Fibroblast of peridontal ligament (primary cell): ENCODE measurements at regions not wholly inside any gene's neighbourhood (a gene's known extent, or its start where the extent isn't known, plus 50 kb on each side); places are given as distances from the start of the nearest gene placed in this dataset.
"Not testable (repeated sequence)": the region's sequence is repeated elsewhere in the genome, so short reads cannot be mapped to it uniquely, and the experiment has no call there.

ENCODE experiments used
- DNase-seq: peaks from one replicate; pipeline ENCODE4 v3.0.0-alpha.2; 2010; ENCODE audit errors: extremely low read depth

DNA sequence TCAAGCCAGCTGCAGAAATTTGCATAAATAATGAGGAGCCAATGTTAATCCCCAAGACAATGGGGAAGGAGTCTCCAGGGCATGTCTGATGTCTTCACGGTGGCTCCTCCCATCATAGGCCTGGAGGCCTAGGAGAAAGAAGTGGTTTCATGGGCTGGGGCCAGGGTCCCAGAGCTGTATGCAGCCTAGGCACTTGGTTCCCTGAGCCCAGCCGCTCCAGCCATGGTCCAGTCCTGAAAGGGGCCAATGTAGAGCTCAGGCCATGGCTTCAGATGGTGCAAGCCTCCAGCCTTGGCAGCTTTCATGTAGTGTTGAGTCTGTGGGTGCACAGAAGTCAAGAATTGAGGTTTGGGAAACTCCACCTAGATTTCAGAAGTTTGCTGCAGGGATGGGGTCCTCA is 628.2 kb upstream of the GRIA3 start:
- no peak for DNase-seq

DNA sequence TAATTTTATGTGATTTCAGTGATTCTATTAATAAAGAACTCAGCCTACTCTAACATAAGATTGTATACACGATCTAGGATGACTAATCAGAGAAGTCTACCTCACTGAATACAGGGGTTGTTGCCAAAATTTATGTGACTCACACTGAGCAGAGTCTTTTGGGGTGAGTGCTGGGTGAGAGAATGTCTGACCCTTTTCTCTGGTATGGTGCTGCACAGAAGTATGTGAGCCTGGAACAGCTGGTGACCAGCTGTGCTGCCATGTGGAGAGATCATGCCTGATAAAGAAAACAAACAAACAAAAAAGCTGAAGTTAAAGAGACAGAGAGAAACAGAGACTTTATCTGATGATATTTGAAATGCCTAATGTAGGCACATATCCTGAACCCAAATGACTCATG is 618.1 kb upstream of the GRIA3 start:
- peak; percentile 98 for DNase-seq

DNA sequence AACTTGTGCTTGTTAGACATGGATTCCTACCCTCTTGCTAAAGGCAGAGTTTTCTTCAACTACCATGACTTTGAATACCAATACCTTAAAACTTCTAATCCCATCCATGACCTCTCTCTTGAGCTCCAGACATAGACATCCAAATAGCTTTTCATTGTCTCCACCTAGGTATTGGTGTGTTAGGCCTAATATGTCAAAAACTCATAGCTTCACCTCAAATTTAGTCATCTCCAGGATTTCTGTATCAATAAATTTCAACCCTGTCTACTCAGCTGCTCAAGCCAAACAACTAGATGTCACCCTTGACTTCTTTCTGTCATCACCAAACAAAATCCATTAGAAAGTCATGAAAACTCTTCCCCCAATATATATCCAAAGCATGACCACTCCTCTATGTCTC is 617.7 kb upstream of the GRIA3 start:
- DNase-seq, result no peak

DNA sequence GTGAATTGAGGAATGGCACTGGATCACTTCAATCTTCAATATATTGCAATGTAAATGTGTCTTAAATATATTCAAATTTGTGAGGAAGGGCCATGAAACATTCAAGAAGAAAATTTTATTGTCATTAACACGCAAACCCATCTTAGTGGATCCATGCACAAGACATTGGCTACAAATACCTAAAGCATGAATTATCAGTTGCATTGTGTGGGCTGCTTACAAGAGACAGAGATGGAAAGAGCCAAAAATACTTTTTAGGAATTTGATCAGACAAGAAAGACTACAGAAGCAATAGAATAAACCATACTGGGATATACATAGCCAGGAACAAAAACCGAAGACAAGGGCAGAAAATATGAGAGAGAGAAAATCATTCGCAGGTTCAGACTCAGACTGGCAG is 616.2 kb upstream of the GRIA3 start:
- peak; percentile 5 for DNase-seq

DNA sequence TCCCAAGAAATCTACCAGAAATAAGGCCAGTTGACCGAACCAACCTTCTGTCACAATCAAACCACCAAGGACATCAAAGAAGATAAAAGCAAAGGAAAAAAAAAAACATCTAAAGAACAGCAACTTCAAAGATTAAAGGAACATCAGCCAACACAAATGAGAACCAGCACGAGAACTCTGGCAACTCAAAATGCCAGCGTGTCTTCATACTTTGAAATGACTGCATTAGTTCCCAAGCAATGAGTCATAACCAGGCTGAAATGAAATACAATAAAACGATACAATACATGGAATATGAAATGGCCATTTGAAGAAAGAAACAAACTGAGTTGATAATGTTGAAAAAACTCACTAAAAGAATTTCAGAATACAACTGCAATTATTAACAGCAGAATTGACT is 611.6 kb upstream of the GRIA3 start:
- DNase-seq, result peak; percentile 77

DNA sequence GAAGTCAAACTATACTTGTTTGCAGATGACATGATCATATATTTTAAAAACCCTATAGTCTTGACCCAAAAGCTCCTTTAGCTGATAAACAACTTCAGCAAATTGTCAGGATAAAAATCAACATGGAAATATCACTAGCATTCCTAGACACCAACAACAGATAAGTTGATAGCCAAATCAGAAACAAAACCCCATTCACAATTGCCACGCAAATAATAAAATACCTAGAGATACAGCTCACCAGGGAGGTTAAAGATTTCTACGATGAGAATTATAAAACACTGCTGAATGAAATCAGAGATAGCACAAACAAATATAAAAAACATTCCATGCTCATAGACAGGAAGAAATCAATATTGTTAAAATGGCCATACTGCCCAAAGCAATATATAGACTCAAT is 605.0 kb upstream of the GRIA3 start:
- no peak for DNase-seq

DNA sequence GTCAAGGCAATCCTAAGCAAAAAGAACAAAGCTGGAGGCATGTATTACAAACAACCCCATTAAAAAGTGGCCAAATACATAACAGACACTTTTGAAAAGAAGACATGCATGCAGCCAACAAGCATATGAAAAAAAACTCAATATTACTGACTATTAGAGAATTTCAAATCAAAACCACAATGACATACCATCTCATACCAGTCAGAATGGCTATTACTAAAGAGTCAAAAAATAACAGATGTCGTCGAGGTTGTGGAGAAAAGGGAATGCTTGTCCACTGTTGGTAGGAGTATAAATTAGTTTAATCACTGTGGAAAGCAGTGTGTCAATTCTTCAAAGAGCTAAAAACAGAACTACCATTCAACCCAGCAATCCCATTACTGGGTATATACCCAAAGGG is 604.6 kb upstream of the GRIA3 start:
- peak; percentile 35 for DNase-seq

DNA sequence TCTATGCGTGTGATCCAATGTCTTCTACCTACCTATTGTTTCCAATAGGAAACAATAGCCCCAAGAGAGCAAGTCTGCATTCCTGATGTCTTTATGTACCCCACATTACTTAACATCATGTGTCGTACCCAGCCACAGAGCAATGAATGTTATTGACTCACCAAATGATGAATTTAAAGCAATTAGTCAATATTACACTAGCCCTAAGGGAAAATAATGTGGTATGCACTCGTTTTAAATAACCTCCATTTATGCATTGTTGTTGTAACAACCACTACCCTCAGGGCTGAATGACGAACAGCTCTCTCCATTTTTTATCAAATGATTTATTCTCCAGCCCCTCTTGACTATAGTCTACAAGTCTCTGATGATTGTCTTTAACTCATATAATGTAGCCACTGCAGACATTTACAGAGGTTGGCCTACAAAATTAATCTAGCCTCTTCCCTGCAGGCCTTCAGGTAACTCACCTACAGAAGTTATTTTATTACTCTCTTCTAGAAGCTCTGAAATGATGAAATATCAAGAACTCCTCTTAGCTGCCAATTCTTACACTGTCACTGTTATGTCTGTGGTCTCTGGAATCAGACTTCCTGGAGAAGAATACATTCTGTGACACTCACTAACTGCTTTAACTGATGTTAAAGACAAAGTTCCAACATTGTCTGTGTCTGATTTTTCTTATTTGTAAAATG is 601.7 kb upstream of the GRIA3 start:
- no peak for DNase-seq

DNA sequence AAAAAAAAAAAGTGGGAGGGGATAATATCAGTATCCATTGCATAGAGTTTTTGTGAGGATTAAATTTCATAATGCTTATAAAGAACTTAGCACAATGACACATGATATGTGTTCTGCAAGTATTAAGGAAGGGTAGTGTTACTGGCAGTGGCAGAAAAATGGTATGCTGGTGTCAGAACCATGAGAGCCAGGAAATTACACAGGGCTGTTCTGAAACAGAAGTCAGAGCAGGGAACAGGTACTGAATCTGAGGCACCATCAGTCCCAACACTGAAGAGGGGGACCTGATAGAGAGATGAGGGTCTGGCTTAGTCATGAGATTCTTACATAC is 601.1 kb upstream of the GRIA3 start:
- no peak for DNase-seq

DNA sequence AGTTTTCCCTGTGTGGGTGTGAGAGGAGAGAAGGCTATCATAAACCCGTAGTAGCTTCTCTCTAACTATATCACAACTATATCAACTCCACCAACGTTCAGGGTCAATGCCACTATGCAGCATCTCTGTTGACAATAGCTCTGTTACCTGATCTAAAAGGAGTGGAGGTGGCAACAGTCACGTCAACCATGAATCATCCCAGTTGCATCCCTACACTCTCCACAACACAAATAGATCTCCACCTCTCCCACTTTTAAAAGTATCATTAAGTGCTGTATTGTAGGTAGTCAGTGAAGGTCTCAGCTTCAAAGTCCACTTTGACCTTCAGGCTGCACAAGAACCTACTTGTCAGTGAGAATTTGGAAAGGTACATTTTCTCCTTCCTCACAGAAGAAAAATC is 600.5 kb upstream of the GRIA3 start:
- DNase-seq, result no peak

DNA sequence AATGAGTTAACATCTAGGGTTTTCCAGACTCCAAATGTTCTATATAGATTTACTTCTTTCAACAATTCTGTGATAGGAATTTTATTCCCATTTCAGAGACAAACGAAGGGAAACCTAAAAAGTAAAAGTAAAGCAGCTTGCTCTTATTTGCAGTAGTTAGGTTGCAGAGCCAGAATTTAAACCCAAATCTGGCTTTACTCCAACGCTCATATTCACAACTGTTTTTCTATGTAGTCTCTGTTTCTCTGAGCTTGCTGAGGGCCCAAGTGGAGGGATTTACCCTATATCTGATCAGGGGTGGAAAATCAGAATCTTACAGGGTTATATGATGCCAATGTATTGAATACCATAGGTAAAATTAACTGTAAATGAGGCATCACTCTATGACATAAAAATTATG is 599.1 kb upstream of the GRIA3 start:
- peak; percentile 21 for DNase-seq

DNA sequence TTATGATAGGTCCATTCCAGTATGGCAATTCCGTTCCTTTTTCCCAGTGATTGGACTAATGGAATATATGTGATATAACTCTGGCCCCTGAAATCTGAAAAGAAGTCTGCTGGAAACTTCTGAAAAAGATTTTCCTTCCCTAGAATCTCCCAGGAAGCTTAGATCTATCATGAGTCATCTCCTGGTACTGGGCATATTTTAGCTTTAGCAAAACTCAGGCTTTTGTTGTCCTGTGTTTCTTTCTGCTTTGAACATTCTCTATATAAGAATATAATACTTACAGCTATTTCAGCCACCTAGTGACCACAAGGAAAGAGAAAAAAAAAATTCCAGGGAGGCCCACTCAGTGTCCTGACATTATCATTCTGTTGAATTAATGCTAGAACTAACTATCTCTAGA is 597.2 kb upstream of the GRIA3 start:
- peak; percentile 40 for DNase-seq

DNA sequence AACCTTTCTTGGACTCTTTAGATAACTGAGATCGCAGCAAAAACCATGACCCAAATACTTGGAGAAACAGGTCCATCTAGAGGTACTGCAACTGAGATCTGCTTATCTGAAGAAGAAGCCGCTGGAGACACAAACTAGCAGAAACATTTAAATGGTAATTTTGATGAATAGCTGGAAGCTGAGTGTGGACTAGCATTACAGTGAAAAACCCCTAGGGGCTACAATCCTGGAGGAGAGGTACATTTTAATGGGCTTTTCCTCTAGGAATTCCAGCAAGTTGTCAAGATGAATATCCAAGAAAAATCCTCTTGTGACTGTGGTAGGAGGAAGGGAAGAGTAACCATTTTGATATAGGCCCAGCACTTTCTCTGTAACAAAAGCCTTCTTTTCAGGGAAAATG is 592.5 kb upstream of the GRIA3 start:
- no peak for DNase-seq

DNA sequence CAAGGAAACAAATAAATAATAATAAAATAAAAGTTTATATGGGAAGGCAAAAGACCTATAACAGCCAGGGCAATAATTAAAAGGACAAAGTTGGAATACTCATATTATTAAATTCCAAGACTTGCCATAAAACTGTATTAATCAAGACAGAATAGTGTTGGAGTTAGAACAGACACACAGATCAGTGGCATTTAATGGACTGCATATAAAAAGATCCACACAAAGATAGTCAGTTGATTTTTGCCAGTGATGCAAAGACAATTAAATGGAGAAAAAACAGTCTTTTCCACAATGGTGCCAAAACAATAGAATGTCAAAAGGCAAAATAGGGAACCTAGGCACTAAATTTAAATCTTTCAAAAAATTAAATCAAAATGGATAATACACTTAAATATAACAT is 587.1 kb upstream of the GRIA3 start:
- no peak for DNase-seq

DNA sequence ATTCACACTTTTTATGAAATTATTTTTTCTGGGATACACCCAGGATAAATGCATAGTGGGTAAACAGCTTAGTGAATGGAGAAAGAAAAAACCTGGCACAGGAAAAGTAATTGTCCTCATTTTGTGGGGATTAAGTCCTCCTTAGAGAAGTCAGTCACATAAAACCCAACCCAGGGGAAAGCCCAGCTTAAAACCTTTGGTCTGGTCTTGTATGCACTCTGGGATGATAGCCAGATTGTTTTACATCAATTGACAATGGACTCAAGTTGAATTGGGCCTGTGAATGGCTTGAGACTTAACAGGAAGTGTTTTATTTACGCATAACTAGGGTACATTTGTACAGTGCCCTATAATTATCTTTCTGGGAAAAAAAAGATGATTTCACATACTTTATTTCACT is 561.3 kb upstream of the GRIA3 start:
- DNase-seq, result peak; percentile 9

DNA sequence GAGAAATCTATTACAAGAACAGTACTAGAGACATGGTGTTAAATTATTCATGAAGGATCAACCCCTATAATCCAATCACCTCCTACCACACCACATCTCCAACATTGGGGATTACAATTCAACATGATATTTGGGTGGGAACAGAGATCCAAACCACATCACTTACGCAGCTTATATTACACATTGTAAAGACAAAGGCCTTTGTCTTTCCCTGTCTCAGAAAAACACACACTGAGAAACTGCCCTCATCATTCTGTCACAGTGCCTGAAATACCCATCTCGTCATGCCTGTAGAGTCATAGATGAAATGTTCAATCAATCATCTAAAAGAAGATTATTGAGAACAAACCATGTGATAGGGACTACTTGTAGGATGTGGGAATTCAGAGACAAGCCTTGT is 558.8 kb upstream of the GRIA3 start:
- peak; percentile 15 for DNase-seq

DNA sequence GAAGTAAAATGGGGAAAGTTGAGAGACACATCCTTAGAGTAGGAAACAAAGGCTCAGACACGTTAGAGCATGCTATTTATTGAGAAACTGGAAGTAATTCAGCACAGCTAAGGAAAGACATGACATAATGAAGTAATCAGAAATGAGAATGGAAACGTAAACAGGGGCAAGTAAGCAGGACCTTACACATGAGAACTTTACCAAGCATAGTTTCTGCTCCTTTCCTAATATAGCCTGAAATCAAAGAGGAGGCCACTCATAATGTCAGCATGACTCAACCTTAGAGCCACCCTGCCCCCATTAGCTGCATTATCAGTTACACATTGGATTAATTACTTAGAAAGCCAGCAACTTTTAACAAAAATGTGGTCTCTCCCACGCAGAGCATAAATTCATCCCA is 558.3 kb upstream of the GRIA3 start:
- DNase-seq, result peak; percentile 91

DNA sequence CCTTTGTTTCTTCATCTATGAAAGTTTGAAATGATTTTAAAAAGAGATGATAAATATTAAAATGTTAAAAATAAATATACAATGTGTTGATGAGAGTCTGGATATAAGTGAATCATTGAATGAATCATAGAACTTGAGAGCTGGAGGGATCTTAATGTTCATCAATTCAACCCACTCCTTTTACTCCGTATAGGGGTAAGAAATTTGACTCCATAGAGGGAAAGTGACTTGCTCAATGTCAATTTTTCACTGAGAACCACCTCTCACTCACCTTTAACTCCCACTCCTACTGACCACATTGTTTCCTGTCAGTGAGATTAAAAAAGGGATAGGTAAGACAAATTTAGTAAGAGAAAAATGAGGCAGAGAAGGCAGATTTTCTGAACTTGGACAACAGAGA is 557.2 kb upstream of the GRIA3 start:
- DNase-seq, result no peak

DNA sequence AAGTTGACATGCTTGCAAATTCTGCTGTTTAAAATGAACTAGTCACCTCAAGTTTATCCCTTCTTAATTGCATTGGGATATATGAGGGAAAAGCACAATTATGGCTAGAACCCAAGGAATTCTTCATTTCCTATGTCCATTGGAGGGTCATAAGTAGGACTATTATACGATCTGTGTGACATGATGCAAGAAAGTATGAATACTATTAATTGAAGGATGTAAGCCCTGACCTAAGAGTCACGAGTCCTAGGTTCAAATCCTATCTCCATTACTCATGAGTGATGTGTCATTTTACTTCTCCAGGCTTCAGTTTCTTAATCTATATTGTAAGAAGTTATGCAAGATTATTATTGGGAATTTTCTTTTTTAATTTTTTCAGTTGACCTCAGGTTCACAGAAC is 542.9 kb upstream of the GRIA3 start:
- no peak for DNase-seq

DNA sequence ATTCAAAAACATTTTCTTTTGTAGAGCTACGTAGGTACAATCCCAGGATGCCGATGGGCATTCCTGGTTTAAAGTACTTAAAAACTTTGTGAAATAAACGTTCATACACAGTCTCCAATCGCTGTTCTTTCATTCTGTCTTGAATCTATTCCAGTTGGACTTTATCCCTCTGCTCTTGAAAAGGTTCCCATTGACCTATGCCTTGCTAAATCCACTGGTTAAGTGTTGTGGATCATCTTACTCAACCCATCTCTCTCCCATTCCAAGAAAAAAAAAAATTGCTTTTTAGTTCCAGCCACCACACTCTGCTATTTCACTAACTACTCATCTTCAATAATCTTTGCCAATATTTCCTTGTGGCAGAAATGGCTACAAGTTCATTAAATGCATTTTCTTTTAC is 542.3 kb upstream of the GRIA3 start:
- DNase-seq, result peak; percentile 17

DNA sequence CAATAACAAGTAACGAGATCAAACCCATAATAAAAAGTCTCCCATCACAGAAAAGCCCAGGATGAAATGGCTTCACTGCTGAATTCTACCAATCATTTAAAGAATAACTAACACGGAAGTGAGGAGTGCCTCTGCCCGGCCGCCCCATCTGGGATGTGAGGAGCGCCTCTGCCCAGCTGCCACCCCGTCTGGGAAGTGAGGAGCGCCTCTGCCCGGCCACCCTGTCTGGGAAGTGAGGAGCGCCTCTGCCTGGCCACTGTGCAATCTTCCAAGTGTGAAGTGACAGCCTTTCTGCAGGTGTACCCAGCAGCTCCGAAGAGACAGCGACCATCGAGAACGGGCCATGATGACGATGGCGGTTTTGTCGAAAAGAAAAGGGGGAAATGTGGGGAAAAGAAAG is 528.8 kb upstream of the GRIA3 start:
- DNase-seq, result not testable (repeated sequence)

DNA sequence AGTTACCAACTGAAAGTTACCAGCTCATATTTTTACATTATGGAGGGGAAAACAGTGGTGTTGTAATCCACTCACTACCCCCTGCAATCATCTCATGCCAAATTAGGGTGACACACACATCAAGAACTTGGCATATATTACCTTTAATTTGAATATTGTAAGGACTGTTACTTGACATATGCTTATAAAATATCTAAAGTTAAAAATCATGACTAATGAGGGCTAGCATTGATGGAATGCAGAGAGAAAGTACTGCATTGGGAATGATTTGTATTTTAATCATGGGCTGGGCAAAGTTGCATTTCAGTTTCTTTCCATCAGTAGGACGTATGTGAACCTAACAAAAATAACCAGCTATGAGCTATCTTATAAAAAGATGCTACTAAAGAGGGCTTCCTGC is 517.5 kb upstream of the GRIA3 start:
- DNase-seq, result peak; percentile 0

DNA sequence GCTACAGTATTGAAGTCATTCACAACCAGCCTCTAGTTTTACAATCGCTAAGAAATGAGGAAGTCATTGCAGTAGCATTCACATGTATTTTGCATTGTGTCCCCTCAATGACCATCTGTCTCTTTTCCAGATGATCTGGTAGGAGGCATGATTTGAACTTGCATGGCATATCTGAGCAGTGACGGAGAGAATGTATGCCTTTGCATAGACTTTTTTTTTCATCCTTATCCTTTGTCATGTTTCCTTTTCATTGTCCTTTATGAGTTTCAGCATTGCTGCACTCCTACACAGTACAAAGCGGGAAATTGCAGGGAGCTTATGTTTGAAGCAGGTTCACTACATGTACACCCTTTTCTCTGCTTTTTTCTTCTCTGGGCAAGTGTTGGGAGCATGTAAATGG is 516.4 kb upstream of the GRIA3 start:
- no peak for DNase-seq

DNA sequence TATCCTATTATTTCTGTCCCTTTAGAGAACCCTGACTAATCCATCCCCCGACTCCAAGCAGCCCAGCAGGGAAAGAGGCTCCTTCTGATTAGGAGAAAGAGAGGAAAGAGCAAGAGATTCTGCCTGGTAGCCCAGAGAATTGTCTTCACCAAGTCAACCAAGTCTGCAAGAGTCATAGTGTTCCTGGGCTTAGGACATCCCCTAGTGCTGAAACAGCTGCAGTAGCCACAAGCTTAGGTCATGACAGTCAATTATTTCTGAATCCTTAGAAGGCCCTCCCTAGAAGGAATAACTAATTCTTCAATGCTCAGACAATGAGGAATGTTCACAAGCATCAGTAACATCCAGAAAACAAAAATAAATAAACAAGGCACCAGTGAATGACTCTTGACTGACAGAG is 480.3 kb upstream of the GRIA3 start:
- peak; percentile 9 for DNase-seq

DNA sequence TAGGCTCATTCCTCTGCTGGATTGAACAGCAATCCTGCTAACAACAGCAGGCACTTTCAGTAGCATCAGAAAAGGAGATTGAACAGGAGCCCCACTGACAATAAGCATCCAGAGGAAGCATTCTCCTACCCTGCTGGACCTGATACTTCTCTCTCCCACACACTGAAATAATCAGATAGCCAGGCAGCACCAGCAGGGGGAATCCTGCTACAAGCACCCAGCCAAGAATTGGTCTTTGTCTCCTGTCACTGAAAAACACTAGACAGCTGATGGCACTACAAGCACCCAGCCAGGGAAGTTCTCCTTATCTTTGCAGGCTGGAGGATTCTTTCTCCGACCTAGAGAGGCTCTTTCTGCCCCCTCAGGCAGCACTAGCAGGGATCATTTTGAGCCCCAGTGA is 444.3 kb upstream of the GRIA3 start:
- DNase-seq, result no peak
